ENCODE measurements at regions not wholly inside any gene's neighbourhood (a gene's known extent, or its start where the extent isn't known, plus 50 kb on each side); places are given as distances from the start of the nearest gene placed in this dataset.

- TF ChIP-seq POLR2A (IDR thresholded peaks at IDR 0.05) = no peak
- TF ChIP-seq, protein P1, sequence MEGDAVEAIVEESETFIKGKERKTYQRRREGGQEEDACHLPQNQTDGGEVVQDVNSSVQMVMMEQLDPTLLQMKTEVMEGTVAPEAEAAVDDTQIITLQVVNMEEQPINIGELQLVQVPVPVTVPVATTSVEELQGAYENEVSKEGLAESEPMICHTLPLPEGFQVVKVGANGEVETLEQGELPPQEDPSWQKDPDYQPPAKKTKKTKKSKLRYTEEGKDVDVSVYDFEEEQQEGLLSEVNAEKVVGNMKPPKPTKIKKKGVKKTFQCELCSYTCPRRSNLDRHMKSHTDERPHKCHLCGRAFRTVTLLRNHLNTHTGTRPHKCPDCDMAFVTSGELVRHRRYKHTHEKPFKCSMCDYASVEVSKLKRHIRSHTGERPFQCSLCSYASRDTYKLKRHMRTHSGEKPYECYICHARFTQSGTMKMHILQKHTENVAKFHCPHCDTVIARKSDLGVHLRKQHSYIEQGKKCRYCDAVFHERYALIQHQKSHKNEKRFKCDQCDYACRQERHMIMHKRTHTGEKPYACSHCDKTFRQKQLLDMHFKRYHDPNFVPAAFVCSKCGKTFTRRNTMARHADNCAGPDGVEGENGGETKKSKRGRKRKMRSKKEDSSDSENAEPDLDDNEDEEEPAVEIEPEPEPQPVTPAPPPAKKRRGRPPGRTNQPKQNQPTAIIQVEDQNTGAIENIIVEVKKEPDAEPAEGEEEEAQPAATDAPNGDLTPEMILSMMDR (IDR thresholded peaks at IDR 0.05) = no peak
Observed at GRCh38 chr15:81765816-81766215, 280.0 kb downstream of the MEX3B start.
